Caco-2 (cell line): ENCODE measurements at regions not wholly inside any gene's neighbourhood (a gene's known extent, or its start where the extent isn't known, plus 50 kb on each side); places are given as distances from the start of the nearest gene placed in this dataset.

Experiments
- BruUV-seq: library from RNA; stranded (reverse); fragments of 400-500 nt; replicated peaks from 2 replicates; lab custom pipeline; 2021; lab: Mats Ljungman, UMichigan
- CTCF ChIA-PET: fragments of 300-600 bp; sonication (Branson Sonifier 250); formaldehyde crosslinking; loops from one replicate; lab custom pipeline; 2022; ENCODE audit warnings: antibody characterized with exemption; lab: Charles Lee
- POLR2A ChIA-PET: fragments of 300-600 bp; sonication (Branson Sonifier 250); formaldehyde crosslinking; loops from one replicate; lab custom pipeline; 2022; ENCODE audit warnings: antibody characterized with exemption; lab: Charles Lee
- DNase-seq, 2 experiments: peaks; one replicate each; pipeline versions ENCODE4 v3.0.0 to v3.0.0-alpha.2; 2020 to 2022
- H3K27me3 ChIP-seq: replicated peaks from 2 replicates; pipeline ENCODE4 v1.6.0; 2011; ENCODE audit warnings: low read length; ENCODE audit not compliant: control insufficient read depth, insufficient read depth
- H3K36me3 ChIP-seq: 2 replicates; pipeline ENCODE4 v1.5.1; 2011; ENCODE audit warnings: low read length; ENCODE audit not compliant: control insufficient read depth, insufficient read depth
- H3K4me1 ChIP-seq: fragments of 250-450 bp; sonication (Bioruptor Pico); 2 replicates; pipeline ENCODE4 v1.5.1; 2020; ENCODE audit warnings: mild to moderate bottlenecking
- H3K4me3 ChIP-seq: 2 replicates; pipeline ENCODE4 v1.5.1; 2011; ENCODE audit warnings: low read depth, mild to moderate bottlenecking, control low read depth, low read length
- H3K9me3 ChIP-seq: fragments of 250-450 bp; sonication (Bioruptor Pico); 2 replicates; pipeline ENCODE4 v1.5.1; 2020; ENCODE audit warnings: mild to moderate bottlenecking, moderate library complexity
- H3K27ac Mint-ChIP-seq: one replicate; pipeline ENCODE4 v1.8.0; 2022; ENCODE audit warnings: mixed read lengths; ENCODE audit not compliant: unreplicated experiment
- H3K27me3 Mint-ChIP-seq: one replicate; pipeline ENCODE4 v1.8.0; 2022; ENCODE audit warnings: mixed read lengths; ENCODE audit not compliant: insufficient read depth, unreplicated experiment
- H3K36me3 Mint-ChIP-seq: one replicate; pipeline ENCODE4 v1.8.0; 2022; ENCODE audit warnings: mild to moderate bottlenecking, mixed read lengths; ENCODE audit not compliant: insufficient read depth, unreplicated experiment
- H3K4me1 Mint-ChIP-seq: one replicate; pipeline ENCODE4 v1.8.0; 2022; ENCODE audit warnings: low read depth, mixed read lengths; ENCODE audit not compliant: unreplicated experiment
- H3K4me3 Mint-ChIP-seq: one replicate; pipeline ENCODE4 v1.8.0; 2022; ENCODE audit warnings: mild to moderate bottlenecking, moderate library complexity, mixed read lengths; ENCODE audit not compliant: unreplicated experiment
- H3K9me3 Mint-ChIP-seq: one replicate; pipeline ENCODE4 v1.8.0; 2022; ENCODE audit warnings: mixed read lengths; ENCODE audit not compliant: unreplicated experiment
- CTCF ChIP-seq, 2 experiments: fragments of 200-600 bp in 1 of 2; IDR thresholded peaks; 1 replicate in 1 of 2; 2 replicates in 1 of 2; pipeline versions ENCODE4 v1.5.1 to v1.8.0; 2011 to 2022; ENCODE audit warnings: antibody characterized with exemption in 1 of 2, control low read depth in 1 of 2, inconsistent platforms in 1 of 2, low read depth in 1 of 2, low read length in 1 of 2, mild to moderate bottlenecking in 1 of 2, moderate library complexity in 1 of 2; ENCODE audit not compliant: insufficient read depth in 1 of 2, severe bottlenecking in 1 of 2, unreplicated experiment in 1 of 2
- intact Hi-C: fragments of 100-400 bp; cut with micrococcal nuclease; formaldehyde crosslinking; loops from one replicate; pipeline ENCODE4 v1.10.0; 2022; ENCODE audit not compliant: unreplicated experiment

DNA sequence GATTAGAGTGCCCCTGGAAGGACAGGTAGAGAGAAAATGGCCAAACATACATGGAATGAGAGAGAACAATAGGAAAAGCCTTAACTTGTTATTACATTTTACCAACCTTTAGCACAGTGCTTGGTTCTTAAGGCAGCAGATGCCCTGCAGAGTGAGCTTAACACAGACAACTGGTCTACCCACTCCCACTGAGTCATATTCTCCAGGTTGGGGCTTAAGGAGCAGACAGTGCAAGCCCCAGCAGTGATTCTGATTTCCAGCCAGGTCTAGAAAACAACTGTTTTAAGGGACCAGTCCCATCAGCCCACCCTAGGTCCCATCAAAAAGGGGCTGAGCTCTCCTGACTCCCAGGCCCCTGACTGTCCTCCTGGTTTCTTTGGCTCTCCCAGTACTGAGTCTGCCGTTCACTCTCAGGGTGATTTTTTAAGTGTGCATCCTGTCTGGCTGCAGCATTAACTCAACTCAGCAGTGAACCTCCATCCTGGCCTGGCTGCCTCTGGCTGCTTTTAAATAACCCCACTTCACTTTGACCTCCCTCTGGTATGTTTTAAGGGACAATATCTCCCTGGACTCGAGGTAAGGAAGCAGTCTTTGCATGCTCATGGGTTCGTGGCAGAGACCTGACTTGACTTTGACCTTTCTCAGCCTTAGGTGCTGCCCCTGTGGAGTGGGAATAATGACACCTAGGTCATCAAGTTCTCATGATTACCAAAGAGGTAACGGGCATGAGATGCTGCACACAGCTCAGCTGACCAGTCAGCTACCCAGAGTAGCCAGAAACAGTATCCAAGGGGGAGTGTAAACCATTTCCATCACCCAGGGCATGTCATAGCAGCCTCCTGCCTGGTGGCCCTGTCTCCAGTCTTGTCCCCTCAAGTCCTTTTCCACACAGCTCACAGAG lies 210.7 kb upstream of the PWP1 start:
- BruUV-seq, result no TSS peak
- Mint-ChIP-seq H3K9me3 (no peaks in the 10 kb centered on the region), H3K4me1 (no peaks in the 10 kb centered on the region), H3K4me3 (no peak overlapping the region), H3K27me3 (peaks cover 4% of the 10 kb centered on the region), H3K27ac (no peak overlapping the region), H3K36me3 (no peaks in the 10 kb centered on the region)
- Histone ChIP-seq H3K27me3 (no peaks in the 10 kb centered on the region), H3K9me3 (no peaks in the 10 kb centered on the region), H3K4me1 (no peaks in the 10 kb centered on the region), H3K4me3 (no peak overlapping the region), H3K36me3 (no peaks in the 10 kb centered on the region)
- intact Hi-C loops, result no loop called here
- no peak for TF ChIP-seq CTCF (IDR thresholded peaks at IDR 0.05; ENCODE audit: insufficient read depth in 1 of 2, low read depth in 1 of 2, low read length in 1 of 2, severe bottlenecking in 1 of 2, unreplicated experiment in 1 of 2)
- POLR2A ChIA-PET, result no interaction called here
- CTCF ChIA-PET, result no interaction called here
- no peak for DNase-seq

DNA sequence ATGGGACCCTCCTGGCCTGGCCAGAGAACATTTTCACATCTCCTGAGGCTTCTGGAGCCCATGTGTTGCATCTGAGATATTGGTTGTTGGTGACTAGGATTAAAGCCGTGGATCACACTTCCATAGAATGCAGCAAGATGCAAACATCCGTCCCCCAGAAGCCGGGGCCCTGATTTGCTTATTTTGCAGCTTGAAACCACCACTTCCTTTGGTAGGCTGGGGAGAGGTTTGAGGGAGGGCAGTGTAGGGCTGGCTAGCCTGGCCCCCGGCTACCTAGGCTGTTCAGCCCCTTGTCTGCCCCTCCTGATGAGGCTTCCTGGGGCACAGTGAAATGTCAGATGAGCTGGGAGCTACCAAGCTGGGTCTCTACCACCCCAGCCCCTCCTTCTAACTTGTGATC lies 209.7 kb upstream of the PWP1 start:
- no peaks in the 10 kb centered on the region for H3K36me3 Mint-ChIP-seq
- H3K4me1 ChIP-seq, result no peaks in the 10 kb centered on the region
- H3K9me3 Mint-ChIP-seq, result no peaks in the 10 kb centered on the region
- H3K36me3 ChIP-seq, result no peaks in the 10 kb centered on the region
- H3K27me3 Mint-ChIP-seq, result peaks cover 10% of the 10 kb centered on the region
- DNase-seq, result no peak
- no peak for TF ChIP-seq CTCF (IDR thresholded peaks at IDR 0.05; ENCODE audit: insufficient read depth in 1 of 2, low read depth in 1 of 2, low read length in 1 of 2, severe bottlenecking in 1 of 2, unreplicated experiment in 1 of 2)
- CTCF ChIA-PET, result no interaction called here
- H3K27ac Mint-ChIP-seq, result no peak overlapping the region
- no peaks in the 10 kb centered on the region for H3K9me3 ChIP-seq
- POLR2A ChIA-PET, result no interaction called here
- H3K4me1 Mint-ChIP-seq, result no peaks in the 10 kb centered on the region
- H3K4me3 ChIP-seq, result no peak overlapping the region
- H3K27me3 ChIP-seq, result no peaks in the 10 kb centered on the region
- intact Hi-C loops, result no loop called here
- no peak overlapping the region for H3K4me3 Mint-ChIP-seq
- no TSS peak for BruUV-seq

DNA sequence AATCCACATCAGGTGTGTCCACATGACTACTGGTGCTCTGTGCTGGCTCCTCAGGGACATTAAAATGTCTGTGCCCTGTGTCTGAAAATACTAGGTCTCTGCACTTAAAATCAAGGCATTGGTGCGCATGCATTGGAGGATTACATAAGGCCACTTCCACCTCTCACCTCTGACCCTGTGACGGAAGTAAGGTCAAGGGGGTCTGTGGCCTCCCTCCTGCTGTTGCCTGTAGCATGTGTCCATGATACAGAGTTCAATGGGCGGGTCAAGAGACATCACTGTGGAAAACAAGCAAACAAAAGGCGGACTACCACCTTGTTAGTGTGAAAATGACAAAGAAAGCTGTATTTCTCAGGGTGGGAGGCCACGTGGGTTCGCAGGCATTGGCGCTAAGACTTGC lies 208.6 kb upstream of the PWP1 start:
- DNase-seq, result no peak
- ChIA-PET CTCF (no interaction called here), POLR2A (no interaction called here)
- no peaks in the 10 kb centered on the region for H3K36me3 Mint-ChIP-seq
- H3K27ac Mint-ChIP-seq, result no peak overlapping the region
- H3K9me3 ChIP-seq, result no peaks in the 10 kb centered on the region
- H3K4me1 ChIP-seq, result no peaks in the 10 kb centered on the region
- no peaks in the 10 kb centered on the region for H3K4me1 Mint-ChIP-seq
- no peak for TF ChIP-seq CTCF (IDR thresholded peaks at IDR 0.05; ENCODE audit: insufficient read depth in 1 of 2, low read depth in 1 of 2, low read length in 1 of 2, severe bottlenecking in 1 of 2, unreplicated experiment in 1 of 2)
- no TSS peak for BruUV-seq
- no peaks in the 10 kb centered on the region for H3K36me3 ChIP-seq
- H3K27me3 Mint-ChIP-seq, result peaks cover 14% of the 10 kb centered on the region
- intact Hi-C loops, result no loop called here
- no peaks in the 10 kb centered on the region for H3K9me3 Mint-ChIP-seq
- no peak overlapping the region for H3K4me3 Mint-ChIP-seq
- no peaks in the 10 kb centered on the region for H3K27me3 ChIP-seq
- H3K4me3 ChIP-seq, result no peak overlapping the region
